Mucosa of descending colon (tissue), 3 donors: ENCODE measurements at regions not wholly inside any gene's neighbourhood (a gene's known extent, or its start where the extent isn't known, plus 50 kb on each side); places are given as distances from the start of the nearest gene placed in this dataset.

Experiments
- ATAC-seq: fragments of 200-7000 bp; cut with Tn5 transposase; one replicate; pipeline ENCODE4 v1.9.1; 2020; ENCODE audit warnings: mild to moderate bottlenecking, moderate library complexity
- DNase-seq, 3 donors: peaks; one replicate each; pipeline ENCODE4 v3.0.0-alpha.2; 2020
- H3K36me3 ChIP-seq: fragments of 200-600 bp; one replicate; pipeline ENCODE4 v1.8.0; 2021; ENCODE audit warnings: low read depth, mild to moderate bottlenecking
- H3K4me1 ChIP-seq: fragments of 200-600 bp; one replicate; pipeline ENCODE4 v1.8.0; 2021; ENCODE audit warnings: low read depth, mild to moderate bottlenecking
- H3K4me3 ChIP-seq: fragments of 200-600 bp; one replicate; pipeline ENCODE4 v1.8.0; 2021; ENCODE audit warnings: mild to moderate bottlenecking
- H3K9me3 ChIP-seq: fragments of 200-600 bp; one replicate; pipeline ENCODE4 v1.8.0; 2021; ENCODE audit warnings: mild to moderate bottlenecking
- intact Hi-C, 2 donors: fragments of 100-400 bp; cut with DNase I in 1 of 2; cut with micrococcal nuclease in 1 of 2; formaldehyde crosslinking; loops; one replicate each; pipeline versions ENCODE4 v1.11.0 to v1.11.1; 2022; cut with DNase I, micrococcal nuclease
- TF ChIP-seq, protein P1 (sequence below): fragments of 200-600 bp; IDR thresholded peaks from one replicate; pipeline ENCODE4 v1.8.0; 2022; ENCODE audit warnings: antibody characterized with exemption, mild to moderate bottlenecking
- donor health status: DM: no; HTN: no; CAD: no; lungs with moderate emphysema.
- donor health status: DM: no; HTN: no; CAD: no.
- donor health status: DM: no; HTN: yes; CAD: no.

GRCh38 chr6:128827675-128828464 lies 55.1 kb upstream of the LAMA2 start:
- Histone ChIP-seq H3K9me3 (no peaks in the 10 kb centered on the region), H3K4me3 (no peak overlapping the region), H3K36me3 (no peaks in the 10 kb centered on the region), H3K4me1 (no peaks in the 10 kb centered on the region)
- no peak for DNase-seq
- intact Hi-C loops = no loop called here
- TF ChIP-seq, protein P1, sequence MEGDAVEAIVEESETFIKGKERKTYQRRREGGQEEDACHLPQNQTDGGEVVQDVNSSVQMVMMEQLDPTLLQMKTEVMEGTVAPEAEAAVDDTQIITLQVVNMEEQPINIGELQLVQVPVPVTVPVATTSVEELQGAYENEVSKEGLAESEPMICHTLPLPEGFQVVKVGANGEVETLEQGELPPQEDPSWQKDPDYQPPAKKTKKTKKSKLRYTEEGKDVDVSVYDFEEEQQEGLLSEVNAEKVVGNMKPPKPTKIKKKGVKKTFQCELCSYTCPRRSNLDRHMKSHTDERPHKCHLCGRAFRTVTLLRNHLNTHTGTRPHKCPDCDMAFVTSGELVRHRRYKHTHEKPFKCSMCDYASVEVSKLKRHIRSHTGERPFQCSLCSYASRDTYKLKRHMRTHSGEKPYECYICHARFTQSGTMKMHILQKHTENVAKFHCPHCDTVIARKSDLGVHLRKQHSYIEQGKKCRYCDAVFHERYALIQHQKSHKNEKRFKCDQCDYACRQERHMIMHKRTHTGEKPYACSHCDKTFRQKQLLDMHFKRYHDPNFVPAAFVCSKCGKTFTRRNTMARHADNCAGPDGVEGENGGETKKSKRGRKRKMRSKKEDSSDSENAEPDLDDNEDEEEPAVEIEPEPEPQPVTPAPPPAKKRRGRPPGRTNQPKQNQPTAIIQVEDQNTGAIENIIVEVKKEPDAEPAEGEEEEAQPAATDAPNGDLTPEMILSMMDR = no peak
- ATAC-seq = no peak

GRCh38 chr6:128826606-128827005 lies 56.3 kb upstream of the LAMA2 start:
- intact Hi-C loops = no loop called here
- no peaks in the 10 kb centered on the region for H3K36me3 ChIP-seq

DNA sequence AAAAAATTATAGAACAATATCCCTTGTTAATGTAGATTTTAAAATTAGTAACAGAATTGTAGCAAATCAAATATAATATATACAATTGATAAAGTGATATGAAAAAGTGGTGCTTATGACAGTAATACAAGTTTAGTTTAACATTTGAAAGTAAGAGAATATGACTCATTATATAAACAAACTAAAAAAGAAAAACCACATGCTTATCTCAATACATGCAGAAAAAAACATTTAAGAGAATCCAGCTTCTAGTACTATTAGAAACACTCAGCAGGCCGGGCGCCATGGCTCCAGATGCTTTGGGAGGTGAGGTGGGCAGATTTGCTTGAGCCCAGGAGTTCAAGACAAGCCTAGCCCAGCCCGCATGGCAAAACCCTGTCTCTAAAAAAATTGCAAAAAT lies 60.7 kb upstream of the LAMA2 start:
- ATAC-seq (no peak), DNase-seq (no peak)
- intact Hi-C loops = no loop called here
- Histone ChIP-seq H3K9me3 (no peaks in the 10 kb centered on the region), H3K4me3 (no peak overlapping the region), H3K36me3 (no peaks in the 10 kb centered on the region), H3K4me1 (no peaks in the 10 kb centered on the region)
- TF ChIP-seq, protein P1 = no peak

More at GRCh38 chr6:128826606-128827005, 56.3 kb upstream of the LAMA2 start:
- Histone ChIP-seq H3K4me3 (no peak overlapping the region), H3K4me1 (no peaks in the 10 kb centered on the region), H3K9me3 (no peaks in the 10 kb centered on the region)
- ATAC-seq (no peak), DNase-seq (no peak)
- TF ChIP-seq, protein P1 = no peak

DNA sequence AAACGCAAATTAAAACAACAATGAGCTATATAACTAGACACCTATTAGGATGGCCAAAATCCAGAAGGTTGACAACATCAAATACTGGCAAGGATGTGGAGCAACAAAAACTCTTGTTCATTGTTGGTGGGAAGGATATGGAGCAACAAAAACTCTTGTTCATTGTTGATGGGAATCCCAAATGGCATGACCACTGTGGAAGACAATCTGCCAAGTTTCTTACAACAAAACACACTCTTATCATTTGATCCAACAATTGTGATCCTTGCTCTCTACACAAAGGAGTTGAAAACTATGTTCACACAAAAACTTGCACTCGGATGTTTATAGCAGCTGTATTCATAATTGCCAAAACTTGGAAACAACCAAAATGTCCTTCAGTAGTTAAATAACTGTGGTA lies 61.8 kb upstream of the LAMA2 start:
- intact Hi-C loops = no loop called here
- TF ChIP-seq, protein P1 = no peak

DNA sequence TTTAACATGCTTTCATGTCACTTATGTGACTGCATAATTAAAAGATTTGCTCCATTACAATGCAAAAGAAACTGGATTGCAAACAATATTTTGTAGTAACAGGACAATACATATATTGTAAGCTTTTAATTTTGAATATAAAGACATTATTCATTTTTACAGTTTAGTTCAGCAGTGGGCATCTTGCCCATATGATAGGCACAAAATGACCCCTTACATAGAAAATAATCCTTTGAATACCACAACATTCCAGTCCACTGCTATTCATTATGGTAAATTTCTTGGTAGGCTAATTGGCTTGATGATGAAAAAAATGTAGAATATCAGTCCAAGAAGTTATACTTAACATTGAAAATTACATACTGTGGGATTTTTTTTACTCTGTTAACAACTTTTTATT lies 74.1 kb upstream of the LAMA2 start:
- TF ChIP-seq, protein P1 = no peak
- intact Hi-C loops = no loop called here
- no peak for ATAC-seq

More for the DNA sequence above, 61.8 kb upstream of the LAMA2 start:
- Histone ChIP-seq H3K4me1 (no peaks in the 10 kb centered on the region), H3K4me3 (no peak overlapping the region), H3K9me3 (no peaks in the 10 kb centered on the region), H3K36me3 (no peaks in the 10 kb centered on the region)
- DNase-seq (no peak), ATAC-seq (no peak)

More for the DNA sequence above, 74.1 kb upstream of the LAMA2 start:
- H3K9me3 ChIP-seq = no peaks in the 10 kb centered on the region
- no peak for DNase-seq
- H3K4me1 ChIP-seq = no peaks in the 10 kb centered on the region
- H3K36me3 ChIP-seq = no peaks in the 10 kb centered on the region
- H3K4me3 ChIP-seq = no peak overlapping the region
